ENCODE measurements at regions not wholly inside any gene's neighbourhood (a gene's known extent, or its start where the extent isn't known, plus 50 kb on each side); places are given as distances from the start of the nearest gene placed in this dataset.

DNA sequence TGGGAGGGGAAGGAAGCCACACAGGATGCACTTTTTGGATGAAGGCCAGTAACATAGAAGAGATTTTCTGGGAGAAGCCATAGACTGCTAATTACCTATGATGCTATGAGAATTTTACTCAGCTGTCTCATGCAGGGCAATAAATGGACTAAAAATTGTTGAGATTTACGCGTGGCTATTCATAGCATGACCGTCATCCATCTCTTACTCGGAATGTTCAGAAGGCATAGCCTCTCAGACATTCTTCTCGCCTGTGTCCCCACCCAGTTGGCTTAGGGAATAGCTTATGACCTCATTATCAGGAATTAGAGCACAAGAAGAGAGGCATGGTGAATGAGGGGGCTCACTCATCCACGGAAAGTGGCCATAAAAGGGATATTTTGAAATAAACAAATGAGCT is 107.9 kb upstream of the ATP10A start (continued):
- TF ChIP-seq TCF7L2 (IDR thresholded peaks at IDR 0.05; ENCODE audit: borderline replicate concordance, extremely low read depth, insufficient read depth, insufficient read length): no peak
- TF ChIP-seq, protein P1, sequence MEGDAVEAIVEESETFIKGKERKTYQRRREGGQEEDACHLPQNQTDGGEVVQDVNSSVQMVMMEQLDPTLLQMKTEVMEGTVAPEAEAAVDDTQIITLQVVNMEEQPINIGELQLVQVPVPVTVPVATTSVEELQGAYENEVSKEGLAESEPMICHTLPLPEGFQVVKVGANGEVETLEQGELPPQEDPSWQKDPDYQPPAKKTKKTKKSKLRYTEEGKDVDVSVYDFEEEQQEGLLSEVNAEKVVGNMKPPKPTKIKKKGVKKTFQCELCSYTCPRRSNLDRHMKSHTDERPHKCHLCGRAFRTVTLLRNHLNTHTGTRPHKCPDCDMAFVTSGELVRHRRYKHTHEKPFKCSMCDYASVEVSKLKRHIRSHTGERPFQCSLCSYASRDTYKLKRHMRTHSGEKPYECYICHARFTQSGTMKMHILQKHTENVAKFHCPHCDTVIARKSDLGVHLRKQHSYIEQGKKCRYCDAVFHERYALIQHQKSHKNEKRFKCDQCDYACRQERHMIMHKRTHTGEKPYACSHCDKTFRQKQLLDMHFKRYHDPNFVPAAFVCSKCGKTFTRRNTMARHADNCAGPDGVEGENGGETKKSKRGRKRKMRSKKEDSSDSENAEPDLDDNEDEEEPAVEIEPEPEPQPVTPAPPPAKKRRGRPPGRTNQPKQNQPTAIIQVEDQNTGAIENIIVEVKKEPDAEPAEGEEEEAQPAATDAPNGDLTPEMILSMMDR (IDR thresholded peaks at IDR 0.05 in 2 of 3, conservative IDR thresholded peaks at IDR 0.05 in 1 of 3; ENCODE audit: borderline replicate concordance in 1 of 3, insufficient read depth in 1 of 3, low read depth in 2 of 3, low read length in 2 of 3): no peak
- no peak for TF ChIP-seq SIN3A (IDR thresholded peaks at IDR 0.05; ENCODE audit: low read depth)

DNA sequence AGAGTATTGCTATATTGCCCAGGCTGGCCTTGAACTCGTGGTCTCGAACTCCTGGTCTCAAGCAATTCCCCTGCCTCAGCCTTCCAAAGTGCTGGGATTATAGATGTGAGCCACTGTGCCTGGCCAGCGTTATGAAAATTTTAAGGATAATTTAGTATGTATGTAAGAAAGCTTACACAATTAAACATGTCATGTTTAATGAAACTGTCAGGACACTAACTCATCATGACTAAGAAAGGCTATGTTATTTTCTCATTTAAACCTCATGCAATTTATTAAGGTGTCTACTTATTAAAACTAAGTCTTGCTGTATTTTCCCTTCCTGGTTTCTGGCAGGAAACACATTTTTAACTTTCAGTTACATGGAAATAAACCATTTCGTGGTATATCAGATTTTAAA is 106.8 kb upstream of the ATP10A start:
- DNase-seq (ENCODE audit: low read depth, low spot score): no peak
- CTCF ChIA-PET: no interaction called here
- ATAC-seq: no peak
- no peak overlapping the region for H3K4me3 ChIP-seq (replicated peaks in 1 of 2; ENCODE audit: low read depth in 1 of 2, low read length in 2 of 2)
- POLR2A ChIA-PET: no interaction called here
- H3K9me2 ChIP-seq (ENCODE audit: insufficient read depth): no peaks in the 10 kb centered on the region
- no TSS peak for BruUV-seq (replicated peaks)
- no peaks in the 10 kb centered on the region for H3K27me3 ChIP-seq (ENCODE audit: insufficient read depth, low read length)
- TF ChIP-seq FOSL1 (IDR thresholded peaks at IDR 0.05; ENCODE audit: low read depth): no peak
- no peak overlapping the region for H2AFZ ChIP-seq (ENCODE audit: low read depth, low read length, poor library complexity, severe bottlenecking)
- no peak overlapping the region for H3K4me2 ChIP-seq (ENCODE audit: low read length)
- H3K9me3 ChIP-seq (ENCODE audit: control insufficient read depth in 1 of 2, insufficient read depth in 1 of 2, low read depth in 1 of 2, low read length in 2 of 2): peaks cover 5 to 20% of the 10 kb centered on the region in 2 experiments; a peak in 2 of 4 replicates
- RAD21 ChIA-PET (ENCODE audit: low non-redundant PET in 1 of 2, low total read pairs in 2 of 2, uncharacterized antibody in 2 of 2, unreplicated experiment in 2 of 2): no interaction called here
- H3K27ac ChIP-seq (ENCODE audit: low read depth, low read length): no peak overlapping the region
- no peaks in the 10 kb centered on the region for H3K4me1 ChIP-seq (ENCODE audit: control insufficient read depth in 1 of 2, insufficient read depth in 2 of 2, low read length in 2 of 2)
- intact Hi-C loops (cut with micrococcal nuclease): no loop called here
- no peaks in the 10 kb centered on the region for H3K79me2 ChIP-seq (ENCODE audit: insufficient read depth, low read length)
- H3K36me3 ChIP-seq (ENCODE audit: control insufficient read depth in 1 of 2, insufficient read depth in 2 of 2, low read length in 2 of 2): no peaks in the 10 kb centered on the region
- H4K20me1 ChIP-seq (ENCODE audit: insufficient read depth): no peaks in the 10 kb centered on the region
- H3K9ac ChIP-seq (ENCODE audit: low read length): no peak overlapping the region

DNA sequence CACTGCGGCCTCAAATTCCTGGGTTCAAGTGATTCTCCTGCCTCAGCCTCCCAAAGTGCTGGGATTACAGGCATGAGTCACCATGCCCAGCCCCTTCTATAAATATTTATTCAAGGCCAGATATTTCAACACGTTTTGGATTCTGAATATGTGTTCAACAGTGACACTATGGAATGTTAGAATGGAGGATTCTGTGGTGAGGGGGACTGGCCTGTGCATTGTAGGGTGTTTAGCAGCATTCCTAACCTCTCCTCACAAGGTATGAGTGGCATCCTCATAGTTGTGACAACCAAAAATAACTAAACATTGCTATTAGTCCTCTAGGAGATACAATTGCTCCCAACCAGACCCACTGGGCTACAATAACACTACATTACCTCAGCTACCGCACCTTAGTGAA is 104.0 kb upstream of the ATP10A start:
- no peak overlapping the region for H3K4me2 ChIP-seq (ENCODE audit: low read length)
- H3K9ac ChIP-seq (ENCODE audit: low read length): no peak overlapping the region
- H3K79me2 ChIP-seq (ENCODE audit: insufficient read depth, low read length): no peaks in the 10 kb centered on the region
- DNase-seq (ENCODE audit: low read depth, low spot score): no peak
- CTCF ChIA-PET: no interaction called here
- no peaks in the 10 kb centered on the region for H3K27me3 ChIP-seq (ENCODE audit: insufficient read depth, low read length)
- H3K4me3 ChIP-seq (replicated peaks in 1 of 2; ENCODE audit: low read depth in 1 of 2, low read length in 2 of 2): no peak overlapping the region
- no peak for ATAC-seq
- H2AFZ ChIP-seq (ENCODE audit: low read depth, low read length, poor library complexity, severe bottlenecking): no peak overlapping the region
- RAD21 ChIA-PET (ENCODE audit: low non-redundant PET in 1 of 2, low total read pairs in 2 of 2, uncharacterized antibody in 2 of 2, unreplicated experiment in 2 of 2): no interaction called here
- H3K36me3 ChIP-seq (ENCODE audit: control insufficient read depth in 1 of 2, insufficient read depth in 2 of 2, low read length in 2 of 2): no peaks in the 10 kb centered on the region
- H3K4me1 ChIP-seq (ENCODE audit: control insufficient read depth in 1 of 2, insufficient read depth in 2 of 2, low read length in 2 of 2): no peaks in the 10 kb centered on the region
- TF ChIP-seq RAD21 (IDR thresholded peaks at IDR 0.05; ENCODE audit: low read depth) (no peak), POLR2A (IDR thresholded peaks at IDR 0.05; ENCODE audit: borderline replicate concordance, extremely low read depth, insufficient read depth, insufficient read length) (no peak), EZH2 (IDR thresholded peaks at IDR 0.05) (no peak), SP1 (IDR thresholded peaks at IDR 0.05; ENCODE audit: low read depth) (no peak), ZNF274 (IDR thresholded peaks at IDR 0.05; ENCODE audit: low read depth, low read length) (no peak), SIN3A (IDR thresholded peaks at IDR 0.05; ENCODE audit: low read depth) (no peak), TCF7L2 (IDR thresholded peaks at IDR 0.05; ENCODE audit: borderline replicate concordance, extremely low read depth, insufficient read depth, insufficient read length) (no peak), CEBPB (IDR thresholded peaks at IDR 0.05; ENCODE audit: low read depth) (no peak), EZH2phosphoT487 (IDR thresholded peaks at IDR 0.05; ENCODE audit: borderline replicate concordance) (no peak), ZFX (IDR thresholded peaks at IDR 0.05) (no peak)
- TF ChIP-seq, protein P2, sequence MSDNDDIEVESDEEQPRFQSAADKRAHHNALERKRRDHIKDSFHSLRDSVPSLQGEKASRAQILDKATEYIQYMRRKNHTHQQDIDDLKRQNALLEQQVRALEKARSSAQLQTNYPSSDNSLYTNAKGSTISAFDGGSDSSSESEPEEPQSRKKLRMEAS (IDR thresholded peaks at IDR 0.05): no peak
- TF ChIP-seq, protein P3, sequence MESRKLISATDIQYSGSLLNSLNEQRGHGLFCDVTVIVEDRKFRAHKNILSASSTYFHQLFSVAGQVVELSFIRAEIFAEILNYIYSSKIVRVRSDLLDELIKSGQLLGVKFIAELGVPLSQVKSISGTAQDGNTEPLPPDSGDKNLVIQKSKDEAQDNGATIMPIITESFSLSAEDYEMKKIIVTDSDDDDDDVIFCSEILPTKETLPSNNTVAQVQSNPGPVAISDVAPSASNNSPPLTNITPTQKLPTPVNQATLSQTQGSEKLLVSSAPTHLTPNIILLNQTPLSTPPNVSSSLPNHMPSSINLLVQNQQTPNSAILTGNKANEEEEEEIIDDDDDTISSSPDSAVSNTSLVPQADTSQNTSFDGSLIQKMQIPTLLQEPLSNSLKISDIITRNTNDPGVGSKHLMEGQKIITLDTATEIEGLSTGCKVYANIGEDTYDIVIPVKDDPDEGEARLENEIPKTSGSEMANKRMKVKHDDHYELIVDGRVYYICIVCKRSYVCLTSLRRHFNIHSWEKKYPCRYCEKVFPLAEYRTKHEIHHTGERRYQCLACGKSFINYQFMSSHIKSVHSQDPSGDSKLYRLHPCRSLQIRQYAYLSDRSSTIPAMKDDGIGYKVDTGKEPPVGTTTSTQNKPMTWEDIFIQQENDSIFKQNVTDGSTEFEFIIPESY (IDR thresholded peaks at IDR 0.05; ENCODE audit: extremely low read depth, insufficient replicate concordance, low read length): no peak
- no peak overlapping the region for H3K27ac ChIP-seq (ENCODE audit: low read depth, low read length)
- no TSS peak for BruUV-seq (replicated peaks)
- POLR2A ChIA-PET: no interaction called here
- intact Hi-C loops (cut with micrococcal nuclease): no loop called here
- H4K20me1 ChIP-seq (ENCODE audit: insufficient read depth): no peaks in the 10 kb centered on the region
- no peaks in the 10 kb centered on the region for H3K9me2 ChIP-seq (ENCODE audit: insufficient read depth)
- peaks cover 5 to 20% of the 10 kb centered on the region in 2 experiments; a peak in 2 of 4 replicates for H3K9me3 ChIP-seq (ENCODE audit: control insufficient read depth in 1 of 2, insufficient read depth in 1 of 2, low read depth in 1 of 2, low read length in 2 of 2)
